H1 (cell line): ENCODE measurements at regions not wholly inside any gene's neighbourhood (a gene's known extent, or its start where the extent isn't known, plus 50 kb on each side); places are given as distances from the start of the nearest gene placed in this dataset.

Source experiments
- RXRA ChIP-seq: IDR thresholded peaks from 2 replicates; pipeline ENCODE4 v1.6.1; 2011; ENCODE audit warnings: low read depth, mild to moderate bottlenecking, low read length, moderate library complexity; ENCODE audit not compliant: insufficient read depth

GRCh38 chr22:48677168-48677520 is 1150.5 kb downstream of the BRD1 start (continued):
- TF ChIP-seq RXRA: no peak
- TF ChIP-seq, all 59 proteins: peak for 0
